RWPE2 (cell line): ENCODE measurements at regions not wholly inside any gene's neighbourhood (a gene's known extent, or its start where the extent isn't known, plus 50 kb on each side); places are given as distances from the start of the nearest gene placed in this dataset.

Source experiments
- ATAC-seq: fragments of 200-7000 bp; cut with Tn5 transposase; 3 replicates; pipeline ENCODE4 v1.9.1; 2021; ENCODE audit warnings: low read depth
- DNase-seq: peaks from one replicate; pipeline ENCODE4 v3.0.0-alpha.2; 2020; ENCODE audit warnings: low spot score
- H3K27ac ChIP-seq: fragments of 450-650 bp; 2 replicates; pipeline ENCODE4 v1.5.1; 2017; ENCODE audit warnings: mild to moderate bottlenecking; ENCODE audit not compliant: poor library complexity, severe bottlenecking
- H3K27me3 ChIP-seq: fragments of 250-450 bp; sonication (Bioruptor Pico); 2 replicates; pipeline ENCODE4 v1.5.1; 2021; ENCODE audit warnings: mild to moderate bottlenecking, moderate library complexity; ENCODE audit not compliant: insufficient read depth, poor library complexity, severe bottlenecking
- H3K36me3 ChIP-seq: fragments of 250-450 bp; sonication (Bioruptor Pico); 2 replicates; pipeline ENCODE4 v1.5.1; 2020; ENCODE audit warnings: low read depth, mild to moderate bottlenecking, moderate library complexity
- H3K4me1 ChIP-seq: fragments of 250-450 bp; sonication (Bioruptor Pico); 2 replicates; pipeline ENCODE4 v1.5.1; 2021; ENCODE audit warnings: mild to moderate bottlenecking, moderate library complexity; ENCODE audit not compliant: insufficient read depth, poor library complexity, severe bottlenecking
- H3K4me3 ChIP-seq: fragments of 250-450 bp; sonication (Bioruptor Pico); 2 replicates; pipeline ENCODE4 v1.5.1; 2021; ENCODE audit warnings: mild to moderate bottlenecking, moderate library complexity; ENCODE audit not compliant: severe bottlenecking
- H3K9me3 ChIP-seq: fragments of 250-450 bp; sonication (Bioruptor Pico); 2 replicates; pipeline ENCODE4 v1.5.1; 2021; ENCODE audit warnings: mild to moderate bottlenecking, moderate library complexity; ENCODE audit not compliant: severe bottlenecking
- TF ChIP-seq, protein P1 (sequence below): fragments of 450-650 bp; IDR thresholded peaks from one replicate; pipeline ENCODE4 v1.5.1; 2017; ENCODE audit warnings: mild to moderate bottlenecking, moderate library complexity; ENCODE audit not compliant: poor library complexity, severe bottlenecking

DNA sequence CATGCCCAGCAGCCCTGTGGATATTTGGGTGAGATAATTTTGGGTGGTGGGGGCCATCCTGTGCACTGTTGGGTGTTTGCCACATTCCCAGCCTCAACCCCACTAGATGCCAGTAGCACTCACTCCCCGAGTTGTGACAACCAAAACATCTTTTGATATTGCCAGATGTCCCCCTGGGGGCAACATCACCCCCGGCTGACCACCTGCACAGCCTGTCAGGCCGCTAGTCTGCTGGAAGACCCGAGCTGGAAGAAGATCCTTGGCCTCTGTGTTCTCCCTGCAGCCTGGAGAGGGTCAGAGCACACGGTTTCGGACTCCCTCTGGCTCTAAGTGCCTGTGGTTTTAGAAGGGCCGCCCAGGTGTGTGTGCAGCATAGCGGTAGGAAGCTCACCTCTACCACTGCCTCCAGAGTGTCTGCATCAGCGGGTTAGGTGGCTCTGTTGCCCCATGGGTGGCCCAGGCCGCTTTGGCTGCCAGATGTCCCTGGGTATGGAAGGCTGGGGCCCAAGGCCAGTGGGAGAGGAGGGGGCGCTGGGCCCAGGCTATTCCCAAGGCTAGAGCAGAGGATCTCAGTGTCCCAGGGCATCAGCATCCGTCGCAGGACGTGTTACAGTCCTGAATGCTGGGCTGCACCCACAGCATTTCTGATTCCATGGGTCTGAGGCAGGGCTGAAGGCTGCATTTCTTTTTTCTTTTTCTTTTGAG, 195.8 kb upstream of the GSE1 start:
- peak; percentile 54 for DNase-seq
- H3K27ac ChIP-seq, result no peak overlapping the region
- ATAC-seq, result no peak
- H3K4me3 ChIP-seq, result no peak overlapping the region
- no peaks in the 10 kb centered on the region for H3K4me1 ChIP-seq
- no peaks in the 10 kb centered on the region for H3K36me3 ChIP-seq
- TF ChIP-seq, protein P1, sequence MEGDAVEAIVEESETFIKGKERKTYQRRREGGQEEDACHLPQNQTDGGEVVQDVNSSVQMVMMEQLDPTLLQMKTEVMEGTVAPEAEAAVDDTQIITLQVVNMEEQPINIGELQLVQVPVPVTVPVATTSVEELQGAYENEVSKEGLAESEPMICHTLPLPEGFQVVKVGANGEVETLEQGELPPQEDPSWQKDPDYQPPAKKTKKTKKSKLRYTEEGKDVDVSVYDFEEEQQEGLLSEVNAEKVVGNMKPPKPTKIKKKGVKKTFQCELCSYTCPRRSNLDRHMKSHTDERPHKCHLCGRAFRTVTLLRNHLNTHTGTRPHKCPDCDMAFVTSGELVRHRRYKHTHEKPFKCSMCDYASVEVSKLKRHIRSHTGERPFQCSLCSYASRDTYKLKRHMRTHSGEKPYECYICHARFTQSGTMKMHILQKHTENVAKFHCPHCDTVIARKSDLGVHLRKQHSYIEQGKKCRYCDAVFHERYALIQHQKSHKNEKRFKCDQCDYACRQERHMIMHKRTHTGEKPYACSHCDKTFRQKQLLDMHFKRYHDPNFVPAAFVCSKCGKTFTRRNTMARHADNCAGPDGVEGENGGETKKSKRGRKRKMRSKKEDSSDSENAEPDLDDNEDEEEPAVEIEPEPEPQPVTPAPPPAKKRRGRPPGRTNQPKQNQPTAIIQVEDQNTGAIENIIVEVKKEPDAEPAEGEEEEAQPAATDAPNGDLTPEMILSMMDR, result no peak
- H3K27me3 ChIP-seq, result no peaks in the 10 kb centered on the region
- H3K9me3 ChIP-seq, result no peaks in the 10 kb centered on the region

GRCh38 chr16:85418978-85419491, 194.1 kb upstream of the GSE1 start:
- ATAC-seq, result no peak
- H3K27ac ChIP-seq, result no peak overlapping the region
- TF ChIP-seq, protein P1, result no peak
- no peaks in the 10 kb centered on the region for H3K27me3 ChIP-seq
- H3K36me3 ChIP-seq, result no peaks in the 10 kb centered on the region
- no peaks in the 10 kb centered on the region for H3K4me1 ChIP-seq
- DNase-seq, result peak; percentile 36
- no peaks in the 10 kb centered on the region for H3K9me3 ChIP-seq
- H3K4me3 ChIP-seq, result no peak overlapping the region

DNA sequence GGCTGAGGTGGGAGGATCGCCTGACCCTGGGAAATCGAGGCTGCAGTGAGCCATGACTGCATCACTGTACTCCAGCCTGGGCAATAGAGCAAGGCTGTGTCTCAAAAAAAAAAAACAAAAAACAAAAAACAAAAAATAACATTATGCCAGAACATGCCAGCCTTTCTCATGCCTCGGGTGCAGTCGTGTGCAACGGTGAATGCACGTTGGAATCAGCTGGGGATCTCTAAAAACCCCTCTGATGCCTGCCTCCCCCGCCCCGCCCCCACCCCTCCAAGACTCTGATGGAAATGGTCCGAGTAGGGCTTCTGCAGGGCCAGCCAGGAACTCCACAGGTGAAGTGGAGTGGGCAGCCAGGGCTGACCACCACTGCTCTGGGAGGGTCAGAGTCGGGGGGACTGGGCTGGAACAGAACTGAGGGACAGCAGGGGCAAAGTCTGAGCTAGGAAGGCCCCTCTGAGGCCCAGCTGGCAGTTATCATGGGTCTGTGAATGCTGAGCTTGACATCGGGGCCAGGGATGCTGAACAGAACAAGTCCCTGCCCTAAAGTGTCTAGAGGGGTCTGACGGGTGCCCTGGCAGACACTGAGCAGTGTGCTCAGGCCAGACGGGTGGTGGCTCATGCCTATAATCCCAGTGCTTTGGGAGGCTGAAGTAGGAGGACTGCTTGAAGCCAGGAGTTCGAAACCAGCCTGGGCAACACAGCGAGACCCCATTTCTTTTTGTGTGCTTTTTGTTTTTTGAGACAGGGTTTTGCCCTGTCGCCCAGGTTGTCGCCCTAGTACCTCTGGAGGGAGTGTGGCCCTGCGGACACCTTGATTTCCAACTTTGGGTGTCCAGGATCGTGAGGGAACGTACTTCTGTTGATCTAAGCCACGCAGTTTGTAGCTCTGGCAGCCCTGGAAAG, 193.4 kb upstream of the GSE1 start:
- TF ChIP-seq, protein P1, result no peak
- Histone ChIP-seq H3K4me3 (no peak overlapping the region), H3K27me3 (no peaks in the 10 kb centered on the region), H3K4me1 (no peaks in the 10 kb centered on the region), H3K36me3 (no peaks in the 10 kb centered on the region), H3K27ac (no peak overlapping the region), H3K9me3 (no peaks in the 10 kb centered on the region)
- no peak for ATAC-seq
- DNase-seq, result peak; percentile 38

DNA sequence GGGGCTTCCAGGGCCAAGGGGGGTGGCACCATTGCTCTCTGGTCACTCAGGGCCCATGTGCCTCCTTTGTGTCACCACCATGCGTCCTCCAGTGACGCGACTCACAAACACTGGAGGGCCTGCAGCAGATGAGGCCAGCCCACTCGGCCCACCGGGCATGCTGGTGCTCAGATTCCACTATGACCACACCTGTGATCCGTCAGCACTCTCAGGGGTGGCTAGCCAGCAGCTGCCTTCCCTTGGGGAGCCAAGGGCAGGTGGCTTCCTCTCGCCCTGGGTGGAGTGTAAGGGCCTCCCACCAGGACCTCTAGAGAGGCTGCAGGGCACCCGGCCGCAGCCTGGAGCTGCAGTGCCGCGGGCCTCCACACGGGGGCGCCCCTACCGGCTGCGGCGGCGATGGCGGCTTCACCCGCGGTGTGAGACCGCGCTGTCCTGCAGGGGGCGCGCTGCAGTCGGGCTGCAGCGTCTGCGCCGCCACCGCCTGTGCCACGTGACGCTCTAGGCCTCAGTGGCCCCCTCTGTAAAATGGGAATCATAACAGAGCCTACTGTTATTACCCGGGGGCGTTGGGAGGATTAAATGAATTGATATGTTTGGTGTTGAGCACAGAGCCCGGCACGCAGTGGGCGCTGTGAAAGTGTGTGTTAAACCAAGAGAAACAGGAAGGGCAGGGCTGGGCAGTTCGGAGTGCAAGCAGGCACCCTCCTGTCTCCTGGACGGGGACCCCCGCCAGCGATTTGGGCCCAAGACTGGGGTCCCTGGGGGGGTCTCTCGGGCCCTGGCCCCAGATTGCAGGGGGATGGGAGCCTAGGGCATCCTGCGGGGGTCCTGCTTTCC, 192.4 kb upstream of the GSE1 start:
- no peak overlapping the region for H3K4me3 ChIP-seq
- no peaks in the 10 kb centered on the region for H3K27me3 ChIP-seq
- H3K4me1 ChIP-seq, result no peaks in the 10 kb centered on the region
- H3K36me3 ChIP-seq, result no peaks in the 10 kb centered on the region
- H3K9me3 ChIP-seq, result no peaks in the 10 kb centered on the region
- H3K27ac ChIP-seq, result no peak overlapping the region
- ATAC-seq (no peak; the same call in 2 of the 3 replicates), DNase-seq (peak; percentile 58)
- TF ChIP-seq, protein P1, result peak; percentile 88
